Stimulated activated CD8-positive, alpha-beta memory T cell treated with anti-CD3 and anti-CD28 coated beads, Interleukin-15, amount 100 ng/mL, for 48 hours (primary cell): ENCODE measurements at regions not wholly inside any gene's neighbourhood (a gene's known extent, or its start where the extent isn't known, plus 50 kb on each side); places are given as distances from the start of the nearest gene placed in this dataset.

Source experiments
- DNase-seq, 2 donors: peaks; one replicate each; pipeline ENCODE4 v3.0.0-alpha.2; 2020; ENCODE audit warnings: low read depth in 2 of 2

- DNase-seq: no peak
Observed at GRCh38 chr13:76711550-76712182, 174.5 kb downstream of the KCTD12 start.

GRCh38 chr13:76709851-76710250 lies 176.4 kb downstream of the KCTD12 start:
- DNase-seq: no peak

GRCh38 chr13:76708138-76708688 lies 178.0 kb downstream of the KCTD12 start:
- no peak for DNase-seq

- DNase-seq: no peak
Observed at GRCh38 chr13:76707360-76707759, 178.8 kb downstream of the KCTD12 start.

GRCh38 chr13:76703621-76704288 lies 182.4 kb downstream of the KCTD12 start:
- no peak for DNase-seq

GRCh38 chr13:76703216-76703615 lies 183.0 kb downstream of the KCTD12 start:
- DNase-seq: no peak

- DNase-seq: no peak
Observed at GRCh38 chr13:76697288-76697687, 188.9 kb downstream of the KCTD12 start.

- DNase-seq: no peak
Observed at GRCh38 chr13:76696370-76696769, 189.8 kb downstream of the KCTD12 start.

- DNase-seq: no peak
Observed at GRCh38 chr13:76693086-76693485, 193.1 kb downstream of the KCTD12 start.

GRCh38 chr13:76692346-76692745 lies 193.9 kb downstream of the KCTD12 start:
- no peak for DNase-seq

- no peak for DNase-seq
Observed at GRCh38 chr13:76690611-76691010, 195.6 kb downstream of the KCTD12 start.

GRCh38 chr13:76687467-76687866 lies 198.7 kb downstream of the KCTD12 start:
- no peak for DNase-seq

GRCh38 chr13:76685938-76686337 lies 200.3 kb downstream of the KCTD12 start:
- DNase-seq: no peak

GRCh38 chr13:76684336-76684735 lies 201.9 kb downstream of the KCTD12 start:
- DNase-seq: no peak

GRCh38 chr13:76683854-76684253 lies 202.4 kb downstream of the KCTD12 start:
- no peak for DNase-seq

GRCh38 chr13:76683168-76683567 lies 203.0 kb downstream of the KCTD12 start:
- no peak for DNase-seq

- DNase-seq: no peak
Observed at GRCh38 chr13:76680112-76680511, 206.1 kb downstream of the KCTD12 start.

- no peak for DNase-seq
Observed at GRCh38 chr13:76677043-76677442, 209.2 kb downstream of the KCTD12 start.

- DNase-seq: no peak
Observed at GRCh38 chr13:76672420-76672819, 213.8 kb downstream of the KCTD12 start.

GRCh38 chr13:76668716-76669115 lies 217.5 kb downstream of the KCTD12 start:
- no peak for DNase-seq

- no peak for DNase-seq
Observed at GRCh38 chr13:76668141-76668540, 218.1 kb downstream of the KCTD12 start.

GRCh38 chr13:76667551-76667950 lies 218.7 kb downstream of the KCTD12 start:
- DNase-seq: no peak

GRCh38 chr13:76663592-76664335 lies 222.4 kb downstream of the KCTD12 start:
- no peak for DNase-seq
